ENCODE measurements at regions not wholly inside any gene's neighbourhood (a gene's known extent, or its start where the extent isn't known, plus 50 kb on each side); places are given as distances from the start of the nearest gene placed in this dataset.

DNA sequence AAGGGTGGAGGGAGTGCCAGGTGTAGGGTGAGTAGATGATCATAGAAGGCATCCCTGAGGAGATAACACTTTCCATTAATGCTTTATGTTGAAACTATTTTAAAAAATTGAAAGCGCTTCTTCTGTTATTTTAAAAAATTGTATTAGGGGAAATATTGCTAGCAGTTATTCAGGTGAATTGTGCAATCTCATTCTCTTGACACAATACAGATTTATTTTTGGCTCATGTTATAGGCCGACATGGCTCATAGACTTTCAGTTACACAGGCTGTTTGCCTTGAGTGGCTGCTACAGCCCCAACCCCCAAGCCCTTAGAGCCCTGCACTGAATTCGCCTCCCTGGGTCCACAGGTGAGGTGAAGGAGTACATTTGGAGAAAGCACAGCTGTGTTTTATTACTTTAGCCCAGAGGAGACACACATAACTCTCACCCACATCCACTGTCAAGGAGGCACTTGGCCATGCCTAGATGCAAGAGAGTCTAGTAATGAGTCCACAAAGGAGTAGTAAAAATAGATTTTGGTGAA, 228.2 kb downstream of the RFPL4B start:
- CTCF ChIA-PET: no interaction called here
- TF ChIP-seq GATA3 (IDR thresholded peaks at IDR 0.05; ENCODE audit: borderline replicate concordance): no peak
- no peak for TF ChIP-seq MAZ (IDR thresholded peaks at IDR 0.05; ENCODE audit: borderline replicate concordance, low read depth, low read length)
- TF ChIP-seq POLR2AphosphoS2 (conservative IDR thresholded peaks at IDR 0.05; ENCODE audit: low read length): no peak

GRCh38 chr6:112576423-112576822, 229.3 kb downstream of the RFPL4B start:
- no peak for DNase-seq (ENCODE audit: low read depth in 1 of 2, low spot score in 1 of 2)
- TF ChIP-seq HOXB13 (CRISPR knock-in tag; IDR thresholded peaks at IDR 0.05; ENCODE audit: low read depth) (no peak), POLR2A (IDR thresholded peaks at IDR 0.05; ENCODE audit: low read length) (no peak), POLR2AphosphoS2 (conservative IDR thresholded peaks at IDR 0.05; ENCODE audit: low read length) (no peak), EHF (CRISPR knock-in tag; IDR thresholded peaks at IDR 0.05) (no peak), FOXS1 (CRISPR knock-in tag; IDR thresholded peaks at IDR 0.05) (no peak), ESRRA (IDR thresholded peaks at IDR 0.05; ENCODE audit: borderline replicate concordance, low read length) (no peak), KDM1A (IDR thresholded peaks at IDR 0.05; ENCODE audit: low read depth) (no peak), JUNB (IDR thresholded peaks at IDR 0.05) (no peak), MAFK (IDR thresholded peaks at IDR 0.05; ENCODE audit: partially characterized antibody) (no peak), NR3C1 (IDR thresholded peaks at IDR 0.05) (no peak), RARB (CRISPR knock-in tag; IDR thresholded peaks at IDR 0.05) (no peak)
- TF ChIP-seq, protein P1, sequence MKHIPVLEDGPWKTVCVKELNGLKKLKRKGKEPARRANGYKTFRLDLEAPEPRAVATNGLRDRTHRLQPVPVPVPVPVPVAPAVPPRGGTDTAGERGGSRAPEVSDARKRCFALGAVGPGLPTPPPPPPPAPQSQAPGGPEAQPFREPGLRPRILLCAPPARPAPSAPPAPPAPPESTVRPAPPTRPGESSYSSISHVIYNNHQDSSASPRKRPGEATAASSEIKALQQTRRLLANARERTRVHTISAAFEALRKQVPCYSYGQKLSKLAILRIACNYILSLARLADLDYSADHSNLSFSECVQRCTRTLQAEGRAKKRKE (CRISPR knock-in tag; IDR thresholded peaks at IDR 0.05; ENCODE audit: low read depth): no peak
- H3K4me2 ChIP-seq: no peak overlapping the region
- CTCF ChIA-PET: no interaction called here
- no peak overlapping the region for H3K4me3 ChIP-seq
- FAIRE-seq: no peak
- no peak for ATAC-seq
- no peaks in the 10 kb centered on the region for H3K9me3 ChIP-seq
- H3K4me1 ChIP-seq: no peaks in the 10 kb centered on the region
- POLR2A ChIA-PET: no interaction called here
- no peak overlapping the region for H3K27ac ChIP-seq

More for the DNA sequence above, 228.2 kb downstream of the RFPL4B start:
- H3K27ac ChIP-seq: no peak overlapping the region
- no peak overlapping the region for H3K4me3 ChIP-seq
- DNase-seq (ENCODE audit: low read depth in 1 of 2, low spot score in 1 of 2): no peak
- no peak for ATAC-seq
- H3K4me1 ChIP-seq: no peaks in the 10 kb centered on the region
- H3K9me3 ChIP-seq: no peaks in the 10 kb centered on the region
- no peak for FAIRE-seq
- POLR2A ChIA-PET: no interaction called here
- WGBS (ENCODE audit: missing lambda C conversion rate): 48% methylated on average over 3 of the region's 3 CpGs
- H3K4me2 ChIP-seq: no peak overlapping the region

GRCh38 chr6:112579601-112580000, 232.5 kb downstream of the RFPL4B start:
- DNase-seq (ENCODE audit: low read depth in 1 of 2, low spot score in 1 of 2) (no peak), FAIRE-seq (no peak), ATAC-seq (no peak)
- CTCF ChIA-PET: no interaction called here
- Histone ChIP-seq H3K4me2 (no peak overlapping the region), H3K9me3 (no peaks in the 10 kb centered on the region), H3K4me1 (no peaks in the 10 kb centered on the region), H3K27ac (no peak overlapping the region), H3K4me3 (no peak overlapping the region)
- POLR2A ChIA-PET: no interaction called here
- 26% methylated on average over 1 of the region's 1 CpG for WGBS (ENCODE audit: missing lambda C conversion rate)
- TF ChIP-seq MAZ (IDR thresholded peaks at IDR 0.05; ENCODE audit: borderline replicate concordance, low read depth, low read length) (no peak), BCL3 (IDR thresholded peaks at IDR 0.05) (no peak), RARB (CRISPR knock-in tag; IDR thresholded peaks at IDR 0.05) (no peak), JUNB (IDR thresholded peaks at IDR 0.05) (no peak), CEBPB (IDR thresholded peaks at IDR 0.05) (no peak), CBX2 (IDR thresholded peaks at IDR 0.05; ENCODE audit: borderline replicate concordance, low read depth) (no peak), HDAC2 (IDR thresholded peaks at IDR 0.05) (no peak), USF2 (IDR thresholded peaks at IDR 0.05) (no peak)
- TF ChIP-seq, protein P2, sequence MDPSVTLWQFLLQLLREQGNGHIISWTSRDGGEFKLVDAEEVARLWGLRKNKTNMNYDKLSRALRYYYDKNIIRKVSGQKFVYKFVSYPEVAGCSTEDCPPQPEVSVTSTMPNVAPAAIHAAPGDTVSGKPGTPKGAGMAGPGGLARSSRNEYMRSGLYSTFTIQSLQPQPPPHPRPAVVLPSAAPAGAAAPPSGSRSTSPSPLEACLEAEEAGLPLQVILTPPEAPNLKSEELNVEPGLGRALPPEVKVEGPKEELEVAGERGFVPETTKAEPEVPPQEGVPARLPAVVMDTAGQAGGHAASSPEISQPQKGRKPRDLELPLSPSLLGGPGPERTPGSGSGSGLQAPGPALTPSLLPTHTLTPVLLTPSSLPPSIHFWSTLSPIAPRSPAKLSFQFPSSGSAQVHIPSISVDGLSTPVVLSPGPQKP (IDR thresholded peaks at IDR 0.05; ENCODE audit: low read depth, low read length): no peak
- TF ChIP-seq, protein P3, sequence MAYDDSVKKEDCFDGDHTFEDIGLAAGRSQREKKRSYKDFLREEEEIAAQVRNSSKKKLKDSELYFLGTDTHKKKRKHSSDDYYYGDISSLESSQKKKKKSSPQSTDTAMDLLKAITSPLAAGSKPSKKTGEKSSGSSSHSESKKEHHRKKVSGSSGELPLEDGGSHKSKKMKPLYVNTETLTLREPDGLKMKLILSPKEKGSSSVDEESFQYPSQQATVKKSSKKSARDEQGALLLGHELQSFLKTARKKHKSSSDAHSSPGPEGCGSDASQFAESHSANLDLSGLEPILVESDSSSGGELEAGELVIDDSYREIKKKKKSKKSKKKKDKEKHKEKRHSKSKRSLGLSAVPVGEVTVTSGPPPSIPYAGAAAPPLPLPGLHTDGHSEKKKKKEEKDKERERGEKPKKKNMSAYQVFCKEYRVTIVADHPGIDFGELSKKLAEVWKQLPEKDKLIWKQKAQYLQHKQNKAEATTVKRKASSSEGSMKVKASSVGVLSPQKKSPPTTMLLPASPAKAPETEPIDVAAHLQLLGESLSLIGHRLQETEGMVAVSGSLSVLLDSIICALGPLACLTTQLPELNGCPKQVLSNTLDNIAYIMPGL (CRISPR knock-in tag; IDR thresholded peaks at IDR 0.05; ENCODE audit: borderline replicate concordance): no peak

All from A549 (cell line).